Upper lobe of right lung (tissue), 1 donor: ENCODE measurements at regions not wholly inside any gene's neighbourhood (a gene's known extent, or its start where the extent isn't known, plus 50 kb on each side); places are given as distances from the start of the nearest gene placed in this dataset.

Source experiments
- ATAC-seq: fragments of 200-7000 bp; cut with Tn5 transposase; one replicate; pipeline ENCODE4 v1.9.1; 2020; ENCODE audit warnings: mild to moderate bottlenecking, moderate library complexity
- DNase-seq: peaks from one replicate; pipeline ENCODE4 v3.0.0-alpha.2; 2020
- H3K27ac ChIP-seq: fragments of 200-600 bp; one replicate; pipeline ENCODE4 v1.8.0; 2022
- H3K27me3 ChIP-seq: fragments of 200-600 bp; one replicate; pipeline ENCODE4 v1.8.0; 2022; ENCODE audit warnings: mild to moderate bottlenecking
- H3K36me3 ChIP-seq: fragments of 200-600 bp; one replicate; pipeline ENCODE4 v1.8.0; 2022
- H3K4me1 ChIP-seq: fragments of 200-600 bp; one replicate; pipeline ENCODE4 v1.8.0; 2022
- H3K4me3 ChIP-seq: fragments of 200-600 bp; one replicate; pipeline ENCODE4 v1.8.0; 2022; ENCODE audit warnings: mild to moderate bottlenecking
- H3K9me3 ChIP-seq: fragments of 200-600 bp; one replicate; pipeline ENCODE4 v1.8.0; 2022
- CTCF ChIP-seq: fragments of 200-600 bp; IDR thresholded peaks from one replicate; pipeline ENCODE4 v1.8.0; 2022; ENCODE audit warnings: antibody characterized with exemption
- intact Hi-C: fragments of 100-400 bp; cut with DNase I; formaldehyde crosslinking; loops from one replicate; pipeline ENCODE4 v1.11.0; 2022
- donor health status: DM: no; HTN: yes; CAD: no; lungs with severe emphysema.

GRCh38 chr6:106003268-106003987 lies 82.7 kb upstream of the PRDM1 start:
- Histone ChIP-seq H3K4me3 (no peak overlapping the region), H3K27me3 (peaks cover 12% of the 10 kb centered on the region), H3K4me1 (no peaks in the 10 kb centered on the region), H3K9me3 (no peaks in the 10 kb centered on the region), H3K36me3 (no peaks in the 10 kb centered on the region), H3K27ac (no peak overlapping the region)
- ATAC-seq (no peak), DNase-seq (no peak)
- intact Hi-C loops, result no loop called here
- TF ChIP-seq CTCF, result no peak

GRCh38 chr6:106002005-106002404 lies 84.1 kb upstream of the PRDM1 start:
- H3K9me3 ChIP-seq, result no peaks in the 10 kb centered on the region
- intact Hi-C loops, result no loop called here
- no peaks in the 10 kb centered on the region for H3K36me3 ChIP-seq
- H3K4me1 ChIP-seq, result no peaks in the 10 kb centered on the region
- H3K4me3 ChIP-seq, result no peak overlapping the region
- H3K27ac ChIP-seq, result no peak overlapping the region
- TF ChIP-seq CTCF, result no peak
- H3K27me3 ChIP-seq, result peaks cover 26% of the 10 kb centered on the region
- no peak for ATAC-seq
- DNase-seq, result no peak

- no peak overlapping the region for H3K4me3 ChIP-seq
- no peaks in the 10 kb centered on the region for H3K36me3 ChIP-seq
- peaks cover 36% of the 10 kb centered on the region for H3K27me3 ChIP-seq
- no peaks in the 10 kb centered on the region for H3K4me1 ChIP-seq
- no peak overlapping the region for H3K27ac ChIP-seq
- no peak for TF ChIP-seq CTCF
- no peak for ATAC-seq
- no peaks in the 10 kb centered on the region for H3K9me3 ChIP-seq
- DNase-seq, result no peak
- intact Hi-C loops, result no loop called here
These were observed 85.2 kb upstream of the PRDM1 start for GRCh38 chr6:106000935-106001334.

- Histone ChIP-seq H3K36me3 (no peaks in the 10 kb centered on the region), H3K4me1 (peaks cover 7% of the 10 kb centered on the region), H3K4me3 (no peak overlapping the region), H3K9me3 (no peaks in the 10 kb centered on the region), H3K27ac (no peak overlapping the region), H3K27me3 (peaks cover 70% of the 10 kb centered on the region)
- no peak for TF ChIP-seq CTCF
- no peak for DNase-seq
- intact Hi-C loops, result no loop called here
- no peak for ATAC-seq
These were observed 88.7 kb upstream of the PRDM1 start for GRCh38 chr6:105997482-105997881.

GRCh38 chr6:105995391-105995865 lies 90.7 kb upstream of the PRDM1 start:
- H3K27me3 ChIP-seq, result peaks cover 76% of the 10 kb centered on the region
- no peak for DNase-seq
- no peaks in the 10 kb centered on the region for H3K36me3 ChIP-seq

More at GRCh38 chr6:105995391-105995865, 90.7 kb upstream of the PRDM1 start:
- no peak for TF ChIP-seq CTCF
- ATAC-seq, result no peak
- Histone ChIP-seq H3K4me3 (peak overlapping the region; percentile 66), H3K9me3 (no peaks in the 10 kb centered on the region), H3K4me1 (peaks cover 7% of the 10 kb centered on the region), H3K27ac (no peak overlapping the region)
- intact Hi-C loops, result no loop called here
